ENCODE measurements at regions not wholly inside any gene's neighbourhood (a gene's known extent, or its start where the extent isn't known, plus 50 kb on each side); places are given as distances from the start of the nearest gene placed in this dataset.
"Not testable (repeated sequence)": the region's sequence is repeated elsewhere in the genome, so short reads cannot be mapped to it uniquely, and the experiment has no call there.

DNA sequence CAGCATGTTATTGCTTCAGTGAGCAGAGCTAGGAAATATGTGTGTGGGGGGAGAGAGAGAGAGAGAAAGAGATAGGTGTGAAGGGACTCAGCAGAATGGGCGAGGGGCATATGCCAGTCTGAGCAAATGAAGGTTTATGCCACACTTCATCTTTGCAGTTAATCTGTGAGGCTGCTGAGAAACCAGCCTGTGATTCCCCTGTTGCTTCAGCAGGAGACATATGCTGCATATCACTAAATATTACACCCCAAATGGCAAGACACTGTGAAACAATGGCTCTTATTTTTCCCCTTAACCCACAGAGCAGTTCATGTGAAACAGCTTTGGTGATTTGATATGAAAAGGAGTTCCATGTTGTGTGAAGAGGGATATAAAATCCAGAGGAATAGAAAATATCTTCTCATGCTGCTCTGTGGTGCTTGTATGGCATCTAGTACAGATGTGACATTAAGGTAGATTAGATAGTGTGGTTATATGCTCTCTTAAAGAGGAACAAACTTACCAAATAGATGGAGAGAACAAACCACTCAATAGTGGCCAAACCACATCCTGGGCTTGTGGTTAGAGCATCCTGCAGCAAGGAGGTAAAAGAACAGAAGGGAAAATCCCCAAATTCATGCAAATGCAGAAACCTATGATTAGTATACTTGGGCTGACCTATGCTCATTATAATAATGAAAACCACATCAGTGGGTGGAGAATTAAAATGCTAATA is 864.2 kb downstream of the FAM181B start:
- DNase-seq: peak; percentile 49 to 94 (median 88)

DNA sequence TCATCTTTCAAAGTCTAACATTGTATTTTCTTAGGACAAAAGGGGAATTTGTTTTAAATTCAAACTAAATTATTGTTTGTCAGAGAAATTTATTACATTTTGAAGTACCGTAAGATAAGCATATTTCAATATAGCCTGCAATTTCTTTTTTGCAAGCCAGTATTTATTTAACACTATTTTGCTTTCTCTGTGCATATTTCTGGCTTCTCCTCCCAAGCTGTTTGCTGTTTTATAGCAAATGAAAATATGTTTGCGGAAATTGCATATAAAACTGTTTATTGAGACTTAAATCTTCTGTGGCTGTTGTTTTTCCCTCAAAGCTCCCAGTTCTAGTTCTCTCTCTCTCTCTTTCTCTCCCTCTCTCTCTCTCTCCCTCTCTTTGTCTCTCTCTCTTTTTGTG is 866.8 kb downstream of the FAM181B start:
- no peak for DNase-seq

GRCh38 chr11:81857386-81857785 is 876.3 kb downstream of the FAM181B start:
- no peak for DNase-seq

DNA sequence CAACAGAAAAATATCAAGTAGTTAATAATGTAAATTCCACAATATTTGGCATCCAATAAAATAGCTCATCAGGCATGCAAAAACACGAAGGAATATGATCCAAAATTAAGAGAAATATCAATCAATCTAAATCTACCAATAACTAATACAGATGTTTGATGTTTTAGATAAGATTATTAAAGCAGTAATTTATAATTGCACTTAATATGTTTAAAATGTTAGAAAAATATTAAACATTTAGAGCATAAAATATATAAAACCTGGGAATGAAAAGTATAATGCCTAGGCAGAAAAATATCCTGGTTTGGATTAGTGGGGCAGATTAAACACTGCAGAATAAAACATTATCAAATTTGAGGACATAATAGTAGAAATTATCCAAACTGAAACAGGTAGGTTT is 879.9 kb downstream of the FAM181B start:
- DNase-seq: no peak

GRCh38 chr11:81852896-81853295 is 880.8 kb downstream of the FAM181B start:
- DNase-seq: no peak

- no peak for DNase-seq
Observed at GRCh38 chr11:81840380-81840779, 893.3 kb downstream of the FAM181B start.

DNA sequence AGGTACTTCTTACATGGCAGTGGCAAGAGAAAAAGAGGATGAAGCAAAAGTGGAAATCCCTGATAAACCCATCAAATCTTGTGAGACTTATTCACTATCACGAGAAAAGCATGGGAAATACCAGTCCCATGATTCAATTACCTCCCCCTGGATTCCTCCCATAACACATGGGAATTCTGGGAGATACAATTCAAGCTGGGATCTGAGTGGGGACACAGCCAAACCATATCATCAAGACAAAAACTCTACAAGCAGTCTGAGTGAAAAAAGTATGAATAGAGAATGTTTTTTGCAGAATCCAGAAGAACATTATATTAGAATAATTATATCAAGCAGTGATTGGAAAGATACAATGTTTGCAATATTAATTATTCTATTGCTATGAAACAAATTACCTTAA is 893.7 kb downstream of the FAM181B start:
- DNase-seq: no peak

GRCh38 chr11:81839016-81839415 is 894.6 kb downstream of the FAM181B start:
- no peak for DNase-seq

DNA sequence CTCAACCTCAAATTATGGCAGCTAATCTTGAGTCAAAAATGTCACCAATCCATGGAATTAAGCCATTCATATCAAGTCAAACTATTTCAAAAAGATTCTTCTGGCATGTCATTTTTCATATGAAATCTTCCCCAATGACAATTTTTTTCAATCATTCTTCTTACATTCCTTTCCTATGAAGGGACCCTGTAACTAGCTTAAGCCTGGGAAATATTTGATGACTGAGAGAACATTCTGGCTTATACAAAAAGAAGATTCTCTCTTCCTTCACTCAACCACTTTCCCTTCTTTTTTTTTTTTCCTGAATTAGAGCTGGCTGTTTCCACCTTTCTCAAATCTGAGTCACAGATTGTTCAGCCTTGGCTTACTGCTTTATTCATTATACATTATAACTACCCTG is 903.7 kb downstream of the FAM181B start:
- DNase-seq: no peak

GRCh38 chr11:81825346-81825745 is 908.3 kb downstream of the FAM181B start:
- no peak for DNase-seq

DNA sequence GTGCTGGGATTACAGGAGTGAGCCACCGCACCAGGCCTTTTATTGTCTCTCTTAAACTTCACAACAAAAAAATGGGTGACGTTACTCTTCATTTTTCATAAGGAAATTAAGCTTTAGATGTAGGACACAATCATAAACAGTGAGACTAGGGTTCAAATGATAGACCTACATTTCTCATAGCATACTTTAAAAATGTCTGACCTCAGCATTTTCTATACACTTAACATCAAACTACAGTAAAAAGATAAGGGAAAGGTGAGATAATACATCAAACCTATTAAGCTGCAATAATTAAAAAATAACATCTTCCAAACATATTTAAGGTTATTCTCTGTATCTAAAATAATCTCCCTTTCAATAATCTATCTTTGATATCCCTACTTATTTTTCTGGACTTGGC is 914.2 kb downstream of the FAM181B start:
- DNase-seq: no peak

DNA sequence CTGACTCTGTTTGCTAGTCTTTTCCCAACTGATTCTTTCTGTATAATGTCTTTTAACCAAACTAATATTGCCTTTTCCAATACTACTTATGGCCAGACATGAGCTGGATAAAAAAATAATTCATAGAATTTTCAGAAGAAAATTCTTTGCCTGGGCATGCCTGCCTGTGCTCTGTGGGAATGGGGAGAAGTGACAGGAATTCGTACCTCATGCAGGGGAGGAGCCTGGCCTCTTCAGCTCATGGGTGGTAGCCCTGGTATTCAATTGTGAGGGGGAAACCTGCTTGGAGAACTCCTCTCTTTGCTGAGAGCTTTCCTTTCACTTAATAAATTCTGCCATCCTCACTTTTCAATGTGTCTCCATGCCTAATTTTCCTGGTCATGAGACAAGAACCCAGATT is 928.8 kb downstream of the FAM181B start:
- no peak for DNase-seq

GRCh38 chr11:81802591-81802990 is 931.1 kb downstream of the FAM181B start:
- no peak for DNase-seq

DNA sequence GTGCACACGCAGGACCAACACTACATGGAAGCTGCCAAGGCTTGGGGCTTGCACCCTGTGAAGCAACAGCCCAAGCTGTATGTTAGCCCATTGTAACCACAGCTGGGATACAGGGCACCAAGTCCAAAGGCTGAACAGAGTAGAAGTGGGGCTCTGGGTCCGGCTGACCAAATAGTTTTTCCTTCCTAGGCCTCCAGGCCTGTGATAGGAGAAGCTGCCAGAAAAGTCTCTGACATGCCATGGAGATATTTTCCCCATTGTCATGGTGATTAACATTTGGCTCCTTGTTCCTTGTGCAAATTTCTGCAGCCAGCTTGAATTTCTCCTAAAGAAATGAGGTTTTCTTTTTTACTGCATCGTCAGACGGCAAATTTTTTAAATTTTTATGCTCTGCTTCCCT is 941.2 kb downstream of the FAM181B start:
- DNase-seq: no peak

DNA sequence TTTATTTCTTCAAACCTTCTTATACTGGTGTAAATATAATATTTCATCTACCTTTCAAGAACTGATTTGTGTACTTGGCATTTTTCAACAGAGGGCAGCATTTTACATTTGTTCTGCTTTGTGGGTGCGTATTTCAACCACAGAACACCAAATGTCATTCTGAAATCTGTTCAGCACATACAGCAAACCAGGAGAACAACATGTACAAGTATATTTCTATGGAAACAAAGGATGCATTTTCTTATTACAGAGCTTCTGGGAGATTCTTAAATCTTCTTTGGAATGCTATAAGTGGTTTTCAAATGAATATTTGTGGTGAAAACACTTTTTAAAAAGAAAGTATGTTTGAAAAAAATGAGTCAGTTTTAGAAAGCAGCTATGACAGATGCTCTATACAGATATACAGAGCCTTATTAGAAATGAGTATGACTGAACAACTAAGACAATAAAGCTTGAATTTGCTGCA is 946.0 kb downstream of the FAM181B start:
- DNase-seq: peak in 3 of 6 experiments; percentile 5 to 44 (median 40)

- no peak for DNase-seq
Observed at GRCh38 chr11:81772166-81772565, 961.5 kb downstream of the FAM181B start.

- not testable (repeated sequence) for DNase-seq
Observed at GRCh38 chr11:81769906-81770305, 963.8 kb downstream of the FAM181B start.

DNA sequence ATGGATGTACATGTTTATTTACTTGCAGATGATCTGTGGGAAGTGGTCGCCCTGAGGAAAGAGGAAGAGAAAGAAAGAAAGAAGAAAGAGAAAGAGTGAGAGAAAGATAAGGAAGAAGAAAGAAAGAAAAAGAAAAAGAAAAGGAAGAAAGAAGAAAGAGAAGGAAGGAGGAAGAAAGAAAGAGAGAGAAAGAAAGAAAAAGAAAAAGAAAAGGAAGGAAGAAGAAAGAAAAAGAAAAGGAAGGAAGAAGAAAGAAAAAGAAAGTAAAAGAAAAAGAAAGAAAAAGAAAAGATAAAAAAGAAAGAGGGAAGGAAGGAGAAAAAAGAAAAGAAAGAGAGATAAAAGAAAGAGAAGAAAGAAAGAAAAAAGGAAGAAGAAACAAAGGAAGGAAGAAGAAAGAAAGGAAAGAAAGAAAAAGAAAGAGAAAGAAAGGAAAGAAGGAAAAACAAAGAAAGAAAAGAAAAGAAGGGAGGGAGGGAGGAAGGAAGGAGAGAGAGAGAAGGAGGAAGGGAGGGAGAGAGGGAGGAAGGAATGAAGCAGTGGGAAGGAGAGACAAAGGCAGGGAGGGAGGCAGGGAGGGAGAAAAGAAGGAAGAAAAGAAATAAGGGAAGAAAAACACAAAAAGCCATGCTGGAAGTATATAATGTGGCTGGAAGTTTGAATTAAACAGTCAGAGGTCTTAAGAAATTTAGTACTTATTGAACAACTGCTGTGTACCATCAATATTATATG is 976.6 kb downstream of the FAM181B start:
- DNase-seq: no peak

DNA sequence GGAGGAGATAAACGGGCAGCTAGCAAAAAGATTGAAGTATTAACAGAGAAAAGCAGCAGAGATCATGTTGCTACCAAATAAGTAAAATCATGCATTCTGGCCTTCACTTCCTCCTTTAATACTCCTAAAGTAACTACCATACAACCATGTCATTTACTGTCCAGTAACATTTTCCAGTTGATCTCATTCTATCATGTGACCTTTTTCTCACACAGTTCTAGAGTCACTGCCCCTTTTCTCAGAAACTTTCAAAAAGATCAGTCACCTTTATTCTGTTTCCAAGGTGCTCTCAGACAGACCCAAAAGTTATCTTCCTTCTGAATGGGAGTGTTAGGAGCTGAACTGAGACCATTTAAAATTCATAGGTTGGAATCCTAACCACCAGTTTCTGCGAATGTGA is 984.4 kb downstream of the FAM181B start:
- no peak for DNase-seq

- no peak for DNase-seq
Observed at GRCh38 chr11:81744336-81745116, 989.1 kb downstream of the FAM181B start.

DNA sequence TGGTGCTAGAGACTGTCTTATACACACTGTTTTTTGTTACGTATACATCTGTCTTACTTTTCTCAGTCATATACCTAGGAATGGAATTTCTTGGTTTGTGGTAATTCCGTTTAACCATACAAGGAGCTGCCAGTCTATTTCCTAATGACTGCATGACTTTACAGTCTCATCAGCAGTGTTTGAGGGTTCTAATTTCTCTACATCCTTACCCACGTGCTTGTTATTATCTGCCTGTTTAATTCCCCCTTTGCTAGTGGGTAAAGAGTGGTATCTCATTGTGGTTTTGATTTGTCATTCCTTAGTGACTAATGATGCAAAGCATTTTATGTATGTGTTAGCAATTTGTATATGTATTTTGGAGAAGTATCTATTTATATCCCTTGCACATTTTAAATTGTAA is 1008.0 kb downstream of the FAM181B start:
- no peak for DNase-seq

- DNase-seq: no peak
Observed at GRCh38 chr11:81717695-81718094, 1016.0 kb downstream of the FAM181B start.

DNA sequence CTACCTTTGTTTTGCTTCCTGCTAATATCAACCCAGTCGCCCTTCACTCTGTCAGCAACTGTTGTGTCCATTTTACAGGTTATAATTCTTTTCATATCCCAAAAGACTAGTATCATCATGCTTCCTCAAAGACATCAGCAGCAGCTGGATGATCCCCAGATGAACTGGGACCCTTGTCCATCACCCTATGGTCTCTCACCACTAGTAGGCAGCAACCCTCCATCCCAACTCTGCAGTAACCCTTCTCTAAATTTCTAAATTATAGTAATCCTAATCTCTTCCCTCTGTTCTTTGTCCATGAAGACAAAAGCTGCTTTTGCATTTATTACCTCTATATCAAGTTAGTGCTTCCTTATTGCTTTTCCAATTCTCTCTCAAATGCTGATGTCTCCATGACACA is 1025.8 kb downstream of the FAM181B start:
- no peak for DNase-seq

- no peak for DNase-seq
Observed at GRCh38 chr11:81705283-81705682, 1028.4 kb downstream of the FAM181B start.

Data from stimulated activated naive CD4-positive, alpha-beta T cell (primary cell).